ENCODE measurements at regions not wholly inside any gene's neighbourhood (a gene's known extent, or its start where the extent isn't known, plus 50 kb on each side); places are given as distances from the start of the nearest gene placed in this dataset.
"Not testable (repeated sequence)": the region's sequence is repeated elsewhere in the genome, so short reads cannot be mapped to it uniquely, and the experiment has no call there.

DNA sequence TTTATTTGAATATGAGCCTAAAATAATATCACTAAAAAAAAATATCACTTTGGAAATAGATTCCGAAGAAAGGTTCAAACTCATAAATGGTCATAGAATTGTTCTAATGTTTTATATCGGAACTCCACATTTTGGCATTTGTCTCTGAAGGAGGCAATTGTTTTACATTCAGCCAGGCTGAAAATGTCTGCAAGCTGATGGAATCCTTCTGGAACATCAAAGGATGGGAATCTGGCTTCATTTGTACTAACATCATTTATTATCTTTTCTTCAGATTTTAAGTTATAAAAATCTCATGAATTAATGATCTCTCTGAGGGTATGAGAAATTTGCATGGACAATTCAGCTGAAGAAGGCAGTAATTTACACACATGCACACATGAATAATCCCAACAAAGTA, 251.4 kb upstream of the RGMA start:
- DNase-seq = no peak

DNA sequence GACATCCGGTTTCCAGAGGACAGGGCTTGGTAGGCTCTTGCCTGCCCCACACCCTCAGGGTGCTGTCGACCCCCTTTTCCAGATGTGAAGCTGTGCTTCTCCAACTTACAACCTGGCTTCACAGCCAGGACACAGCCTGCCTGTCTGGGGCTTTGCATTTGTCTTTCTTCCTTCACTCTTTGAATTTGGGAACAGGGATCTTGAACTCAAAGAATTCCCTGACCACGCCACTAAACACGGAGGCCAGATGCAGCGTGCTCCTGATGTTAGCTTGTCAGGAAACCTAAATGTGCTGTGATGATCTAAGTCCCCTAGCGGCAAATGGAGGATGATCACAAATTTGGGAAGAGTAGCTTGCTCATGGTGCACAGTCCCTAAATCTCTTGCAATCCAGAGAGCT, 244.8 kb upstream of the RGMA start:
- DNase-seq = no peak

DNA sequence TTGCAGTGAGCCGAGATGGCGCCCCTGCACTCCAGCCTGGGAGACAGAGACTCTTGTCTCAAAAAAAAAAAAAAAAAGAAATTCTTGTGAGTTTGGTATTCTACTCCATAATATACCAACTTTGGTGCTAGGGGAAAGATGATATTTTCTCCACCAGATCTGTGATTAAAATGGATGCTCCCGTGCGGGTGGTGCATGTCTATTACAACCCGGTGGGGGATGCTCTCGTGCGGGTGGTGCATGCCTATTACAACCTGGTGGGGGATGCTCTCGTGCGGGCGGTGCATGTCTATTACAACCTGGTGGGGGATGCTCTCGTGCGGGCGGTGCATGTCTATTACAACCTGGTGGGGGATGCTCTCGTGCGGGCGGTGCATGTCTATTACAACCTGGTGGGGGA, 244.1 kb upstream of the RGMA start:
- DNase-seq = not testable (repeated sequence)

DNA sequence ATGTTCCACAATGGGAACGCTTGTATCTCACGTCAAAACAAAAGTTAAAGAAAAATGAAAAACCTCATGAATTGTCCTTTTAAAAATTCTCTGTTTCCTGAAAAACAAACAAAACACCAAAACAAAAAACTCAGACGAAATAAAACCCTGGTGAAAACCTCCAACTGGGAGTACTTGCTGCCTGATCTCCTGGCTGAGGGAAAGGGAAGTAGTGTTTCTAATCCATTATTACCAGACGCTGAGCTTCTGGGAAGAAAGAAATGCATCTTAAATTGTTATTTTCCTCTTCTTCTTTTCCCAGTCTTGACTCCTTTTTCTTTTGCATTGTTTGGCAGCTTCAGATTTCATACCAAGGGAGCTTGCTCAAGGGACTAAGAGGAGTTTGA, 243.2 kb upstream of the RGMA start:
- DNase-seq = no peak

DNA sequence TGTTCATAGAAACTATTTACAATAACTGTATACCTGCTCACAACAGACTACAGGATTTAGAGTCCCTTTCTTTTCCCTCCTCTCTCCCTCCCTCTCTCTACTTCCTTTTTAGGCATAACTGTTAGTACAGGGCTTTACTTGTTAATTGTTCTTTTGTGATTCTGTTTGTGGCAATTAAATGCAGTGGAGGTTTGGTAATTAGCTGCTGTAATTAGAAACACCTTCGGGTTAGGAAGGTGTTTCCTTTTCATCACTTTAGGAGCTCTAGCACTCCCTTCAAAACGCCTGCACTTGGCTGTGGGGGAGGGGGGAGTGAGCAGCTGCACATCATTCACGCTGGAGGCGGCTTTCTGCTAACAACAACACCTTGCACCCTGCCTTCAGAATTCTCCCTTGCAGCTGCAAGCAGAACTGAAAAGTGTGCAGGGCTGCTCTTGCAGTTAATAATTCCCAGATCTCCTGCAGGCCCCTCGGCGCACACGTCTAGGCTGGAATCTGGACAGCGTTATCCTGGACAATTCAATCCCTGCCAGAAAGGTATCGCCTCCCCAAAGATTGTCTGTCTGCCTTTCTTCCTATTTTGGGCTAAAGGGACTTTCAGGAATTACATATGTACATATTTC, 242.6 kb upstream of the RGMA start:
- no peak for DNase-seq

DNA sequence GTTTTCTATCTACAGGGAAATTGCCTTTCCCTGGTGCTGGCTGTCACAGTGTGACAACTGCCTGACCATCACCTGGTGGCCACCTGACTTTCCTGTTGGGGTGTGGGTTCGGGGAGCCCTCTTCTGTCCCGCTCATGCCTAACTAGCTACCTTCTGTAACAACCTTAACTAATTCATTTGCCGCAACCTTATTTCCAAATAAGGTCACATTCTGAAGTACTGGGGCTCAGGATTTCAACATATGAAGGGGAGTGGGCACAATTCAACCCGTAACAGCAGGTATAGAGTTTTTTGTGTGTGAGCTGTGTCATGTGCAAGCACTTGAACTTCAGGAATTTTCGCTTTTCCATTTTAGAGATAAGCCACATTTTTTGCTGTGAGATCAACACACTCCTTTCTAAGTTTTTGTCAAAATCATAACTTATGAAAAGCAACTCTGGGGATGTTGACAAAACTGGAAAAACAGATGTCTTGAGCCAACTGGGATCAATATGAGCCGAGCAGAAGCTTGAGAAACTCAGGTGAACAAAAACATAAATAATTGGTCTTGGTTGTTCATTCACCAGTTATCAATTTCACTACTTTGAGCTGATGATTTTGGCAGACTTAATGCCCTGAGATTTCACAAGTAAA, 242.0 kb upstream of the RGMA start:
- DNase-seq = no peak

DNA sequence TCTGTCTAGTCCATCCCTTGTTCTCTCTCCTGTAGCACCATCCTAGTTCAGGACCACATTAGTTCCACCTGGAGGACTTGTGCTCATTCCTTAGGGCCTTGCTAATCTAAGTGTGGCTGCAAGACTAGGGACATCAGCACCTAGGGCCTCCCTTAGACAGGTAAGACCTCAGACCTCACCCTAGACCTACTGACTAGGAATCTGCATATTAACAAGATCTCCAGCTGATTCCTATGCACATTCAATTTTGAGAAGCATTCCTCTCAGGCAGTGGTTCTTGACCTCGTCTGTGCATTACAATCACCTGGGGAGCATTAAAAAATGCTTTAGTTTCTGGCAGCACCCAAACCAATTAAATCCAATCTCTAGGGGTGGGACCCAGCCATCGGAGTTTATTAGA, 238.4 kb upstream of the RGMA start:
- no peak for DNase-seq

DNA sequence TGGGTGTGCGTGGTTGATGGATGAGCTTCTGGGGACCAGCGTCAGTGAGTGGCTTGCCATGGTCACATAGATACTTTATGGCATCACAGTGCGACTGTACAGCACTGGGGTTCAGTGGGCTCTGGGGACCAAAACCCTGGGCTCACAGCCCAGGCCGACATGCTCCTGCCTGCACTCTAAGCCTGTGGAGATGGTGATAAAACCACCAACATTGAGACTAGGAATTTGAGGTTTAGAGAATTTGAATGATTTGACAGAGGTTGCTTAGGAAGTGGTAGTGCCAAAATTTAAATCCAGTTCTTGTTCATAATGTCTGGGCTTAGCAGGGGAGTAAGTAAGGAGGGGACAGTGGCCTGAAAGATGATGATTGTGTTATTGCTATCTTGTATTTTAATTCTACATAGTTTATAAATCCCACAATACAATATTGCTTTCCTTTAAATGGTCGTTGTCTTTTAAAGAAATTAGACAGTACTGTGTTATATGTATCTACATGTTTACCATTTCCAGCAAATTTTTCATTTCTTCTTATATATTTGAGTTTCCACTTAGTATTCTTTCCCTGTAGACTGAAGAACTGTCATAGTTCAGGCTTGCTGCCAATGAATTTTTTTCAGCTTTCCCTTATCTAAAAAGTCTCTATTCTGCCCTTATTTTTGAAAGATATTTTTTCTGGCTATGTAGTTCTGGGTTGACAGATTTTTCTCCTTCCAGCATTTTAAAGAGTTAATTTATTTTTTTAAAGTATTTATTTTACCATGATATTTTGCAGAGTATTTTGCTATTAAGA, 235.4 kb upstream of the RGMA start:
- no peak for DNase-seq

DNA sequence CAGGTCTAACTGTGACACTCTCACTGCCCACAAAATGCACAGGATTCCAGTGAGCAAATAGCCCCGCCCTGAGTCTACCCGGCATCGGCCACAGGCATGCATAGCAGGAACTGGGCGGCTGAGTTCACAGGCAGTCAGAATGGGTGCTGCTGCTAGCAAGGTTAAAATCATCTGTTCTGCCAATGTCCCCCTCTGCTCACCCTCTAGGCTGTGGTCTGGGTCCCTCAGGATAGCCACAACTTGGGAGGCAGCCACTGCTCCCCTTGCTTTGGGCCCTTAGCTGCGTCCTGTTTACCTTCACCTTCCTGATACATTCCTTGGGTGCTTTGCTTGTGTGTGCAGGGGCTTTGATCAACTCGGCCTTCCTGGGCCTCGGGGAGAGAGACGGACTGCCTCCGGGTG, 232.9 kb upstream of the RGMA start:
- no peak for DNase-seq

DNA sequence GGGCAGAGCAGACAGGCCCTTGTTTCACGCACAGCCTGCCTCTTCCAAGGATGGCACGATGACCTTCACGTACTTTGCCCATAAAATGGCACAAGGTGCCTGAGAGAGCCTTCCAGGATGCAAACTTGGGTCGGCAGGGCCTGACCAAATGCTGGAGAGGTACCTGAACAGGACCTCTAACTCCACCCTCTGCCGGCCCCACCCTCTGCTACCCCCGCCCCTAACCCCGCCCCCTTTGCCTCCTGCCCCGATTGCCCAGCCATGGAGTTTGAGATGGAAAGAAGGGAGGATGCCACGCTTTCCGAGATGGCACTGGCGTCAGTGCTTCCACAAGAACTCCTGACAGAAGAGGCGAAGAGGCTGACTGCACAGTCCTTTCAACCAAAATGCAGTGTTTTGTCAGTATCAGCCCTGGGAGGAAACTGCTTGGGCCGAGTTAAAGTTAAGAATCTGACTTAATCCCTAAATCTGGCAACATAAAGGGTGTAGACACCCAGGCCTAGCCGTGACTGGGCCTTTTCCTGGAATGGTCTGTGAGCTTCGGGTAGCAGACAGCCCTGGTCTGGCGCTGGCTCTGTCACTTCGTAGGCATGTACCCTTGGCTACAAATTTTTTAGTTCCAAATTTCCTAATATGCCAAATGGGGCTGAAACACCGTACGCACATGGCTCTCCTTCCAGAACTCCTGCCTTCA, 230.3 kb upstream of the RGMA start:
- DNase-seq = no peak

DNA sequence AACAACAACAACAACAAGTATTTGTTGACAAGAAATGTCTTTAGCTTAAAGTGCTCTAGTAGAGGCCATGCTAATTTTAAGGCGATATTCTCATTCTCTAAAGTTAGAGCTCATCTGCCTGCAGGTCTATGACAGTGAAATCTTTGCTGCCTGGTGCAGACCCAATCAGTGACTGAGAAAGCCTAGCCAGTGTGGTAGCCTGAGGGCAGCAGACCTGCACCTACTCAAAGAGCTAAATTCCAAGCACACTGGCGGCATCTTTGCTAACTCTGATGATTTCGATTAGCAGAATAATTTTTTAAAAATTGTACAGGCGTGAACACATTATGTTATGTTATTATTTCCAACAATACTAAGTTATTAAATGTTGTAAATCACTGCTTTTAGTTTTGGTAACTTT, 228.8 kb upstream of the RGMA start:
- no peak for DNase-seq

DNA sequence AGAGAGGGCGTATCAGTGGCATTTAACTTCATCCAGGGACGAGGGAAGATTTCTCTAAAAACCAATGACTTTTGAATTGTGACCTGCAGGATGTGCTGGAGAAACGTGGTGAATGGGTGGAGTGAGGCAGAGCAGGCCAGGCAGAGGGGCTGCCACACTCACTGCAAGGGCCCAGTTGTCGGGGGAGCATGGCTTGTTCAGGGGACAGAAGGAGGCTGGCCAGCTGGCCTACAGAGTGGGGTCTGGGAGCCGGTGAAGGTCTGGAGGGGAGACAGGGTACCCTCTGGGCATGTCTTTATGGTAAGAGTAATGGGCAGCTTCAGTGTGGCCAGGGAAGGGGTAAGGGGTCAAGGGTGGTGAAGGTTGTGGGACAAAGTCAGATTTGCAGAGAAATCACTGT, 225.2 kb upstream of the RGMA start:
- no peak for DNase-seq

DNA sequence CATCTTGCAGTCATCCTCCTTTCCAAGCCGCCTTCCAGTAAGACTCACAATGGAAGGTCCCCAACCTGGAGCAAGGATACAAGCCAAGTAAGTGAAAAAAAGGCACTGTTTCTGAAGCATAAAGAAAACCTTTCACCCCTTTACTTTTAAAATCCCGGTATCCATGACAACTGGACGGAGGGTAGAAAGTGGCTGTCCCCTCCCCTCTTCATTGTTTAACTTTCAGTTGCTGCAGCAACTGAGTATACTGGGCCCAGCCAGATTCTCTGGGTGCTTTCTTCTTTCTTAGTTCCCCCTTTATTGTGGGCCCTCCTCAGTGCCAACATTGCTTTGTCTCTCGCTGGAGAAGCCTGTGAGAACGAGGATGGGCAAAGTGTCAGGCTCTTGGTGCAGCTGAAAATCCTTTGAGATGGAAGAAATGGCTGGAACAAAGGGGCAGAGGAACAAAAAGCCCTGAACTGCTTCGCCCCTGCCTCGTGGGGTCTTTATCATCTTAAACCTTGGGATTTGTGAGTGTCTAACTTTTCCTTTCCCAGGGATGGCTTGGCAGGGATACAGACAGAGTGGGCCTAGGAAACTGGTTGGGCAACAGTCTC, 224.0 kb upstream of the RGMA start:
- DNase-seq = no peak

DNA sequence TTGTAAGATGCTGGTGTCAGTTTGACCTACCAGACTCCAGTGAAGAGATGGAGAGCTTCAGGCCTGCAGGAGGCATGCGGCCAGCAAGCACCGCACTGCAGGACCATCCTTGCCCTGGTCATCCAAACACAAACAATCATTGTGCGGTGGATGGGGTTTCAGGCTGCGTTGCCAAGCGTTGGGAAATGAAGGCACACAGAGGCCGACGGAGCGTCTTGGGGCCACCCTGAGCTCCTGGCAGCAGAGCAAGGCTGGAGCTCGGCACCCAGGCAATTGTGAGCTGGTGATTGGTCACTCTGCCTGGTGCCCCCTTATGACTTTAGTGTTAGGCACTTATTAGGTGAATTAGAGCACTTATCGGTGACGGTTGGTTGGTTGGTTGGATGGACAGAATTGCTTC, 222.6 kb upstream of the RGMA start:
- no peak for DNase-seq

DNA sequence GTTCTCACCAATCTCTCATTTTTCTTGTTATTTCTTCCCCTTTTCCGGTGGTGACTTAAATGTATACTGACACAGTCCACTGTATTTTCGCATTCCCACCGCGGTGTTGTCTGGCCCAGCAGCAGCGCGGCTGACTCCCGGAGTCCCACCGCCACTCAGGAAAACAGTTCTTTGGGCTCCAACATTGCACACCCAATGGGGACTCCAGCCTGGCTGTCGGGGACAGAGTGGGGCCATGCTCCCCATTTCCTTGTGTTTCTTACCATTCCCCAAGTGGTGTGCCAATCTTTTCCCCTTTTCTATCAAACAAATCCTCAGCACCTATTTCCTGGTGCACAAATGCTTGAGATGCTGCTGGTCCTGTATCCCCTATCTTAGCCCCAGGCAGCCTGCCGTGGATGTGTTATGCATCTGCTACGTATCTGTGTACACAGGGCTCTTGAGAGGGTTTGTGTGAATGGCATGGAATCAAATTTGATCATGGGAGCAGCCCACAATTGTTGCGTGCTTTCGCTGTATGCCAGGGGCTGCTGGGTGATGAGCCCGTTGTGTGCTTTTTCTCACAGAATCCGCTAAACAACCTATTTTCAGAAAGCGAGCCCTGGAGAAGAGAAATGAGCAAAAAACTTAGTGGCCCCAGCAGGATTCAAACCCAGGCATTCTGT, 219.1 kb upstream of the RGMA start:
- no peak for DNase-seq

DNA sequence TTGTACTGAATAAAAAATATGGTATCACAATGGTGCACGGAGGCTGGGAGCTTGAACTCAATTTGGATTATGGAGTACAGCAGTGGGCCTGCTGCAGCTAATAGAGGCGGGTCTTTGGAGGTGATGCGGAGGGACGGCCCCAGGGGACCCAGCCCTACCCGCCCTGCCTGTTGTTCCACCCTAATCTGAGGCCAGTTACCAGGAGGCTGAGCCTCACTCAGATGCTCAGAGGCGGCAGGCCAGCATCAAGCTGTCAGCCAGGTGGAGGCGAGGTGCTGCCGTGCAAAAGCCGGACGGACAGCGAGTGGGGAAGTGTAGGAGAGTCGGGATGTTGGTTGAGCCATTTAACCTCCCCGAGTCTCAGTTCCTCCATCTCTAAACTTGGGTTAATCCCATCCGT, 218.5 kb upstream of the RGMA start:
- no peak for DNase-seq

DNA sequence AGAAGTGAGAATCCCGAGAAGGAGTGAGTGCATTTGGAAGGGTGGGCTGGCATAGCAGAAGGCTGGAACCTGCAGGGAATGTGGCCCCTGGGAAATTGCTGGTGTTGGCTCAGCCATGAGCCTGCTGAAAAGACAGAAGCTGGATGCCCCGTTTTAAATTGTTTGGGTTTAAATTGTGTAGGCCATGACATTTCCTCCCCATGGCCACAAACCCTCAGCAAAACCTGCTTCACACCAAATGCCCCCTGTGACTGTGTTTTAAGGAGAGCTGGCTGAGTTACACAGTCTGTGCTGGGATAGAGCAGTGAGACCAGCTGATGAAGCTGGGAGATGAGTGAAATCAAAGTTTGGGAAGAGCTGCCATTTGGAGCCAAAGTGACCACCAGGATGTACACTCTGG, 216.3 kb upstream of the RGMA start:
- no peak for DNase-seq

DNA sequence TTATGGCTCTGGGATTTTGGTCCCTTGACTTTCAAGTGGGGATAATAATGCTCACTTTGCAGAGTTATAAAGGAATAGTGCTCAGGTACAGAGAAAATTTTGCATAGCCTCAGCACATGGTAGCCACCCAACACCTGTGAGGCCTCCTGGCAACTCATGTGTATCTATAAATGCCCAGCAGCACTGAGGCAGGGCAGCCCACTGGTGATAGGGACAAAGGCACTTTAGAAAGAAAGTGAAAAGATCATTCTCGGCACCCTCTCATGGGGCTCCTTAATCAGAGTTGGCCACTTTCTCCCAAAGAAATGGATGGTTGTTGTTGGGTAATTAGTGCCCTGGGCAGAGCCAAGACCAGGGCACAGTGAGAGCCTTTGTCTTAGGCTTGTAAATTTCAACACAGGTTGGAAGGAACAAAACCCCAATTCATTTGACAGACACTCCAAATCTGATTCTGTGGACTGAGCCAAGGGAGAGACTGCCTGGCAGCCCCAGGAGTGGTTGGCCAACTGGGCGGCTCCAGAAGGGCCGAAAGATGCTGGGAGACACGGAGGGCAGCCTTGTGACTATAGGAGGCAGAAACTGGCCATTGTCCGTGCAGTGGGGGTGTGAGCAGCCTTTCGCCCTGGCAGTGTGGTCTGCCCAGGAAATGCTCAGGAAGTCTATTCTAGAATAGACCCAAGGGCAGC, 213.2 kb upstream of the RGMA start:
- no peak for DNase-seq

DNA sequence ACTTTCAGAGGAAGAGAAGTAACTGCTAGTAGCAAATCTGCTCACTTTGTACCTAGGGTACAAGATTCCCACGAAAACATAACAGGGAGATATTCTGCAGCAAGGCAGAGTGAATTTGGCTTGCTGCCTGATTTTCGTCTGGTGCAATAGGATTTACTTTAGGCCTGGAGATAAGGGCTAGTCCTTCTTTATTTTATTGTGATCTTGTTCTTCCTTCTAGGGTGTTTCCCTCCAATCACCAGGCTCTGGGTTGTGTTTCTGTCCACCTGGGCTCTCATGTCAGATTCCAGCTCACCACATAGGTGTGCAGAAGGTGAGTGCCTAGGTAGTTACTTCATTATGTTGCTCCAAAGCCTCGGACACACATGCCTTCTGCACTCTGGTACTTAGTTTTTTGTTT, 211.8 kb upstream of the RGMA start:
- no peak for DNase-seq

DNA sequence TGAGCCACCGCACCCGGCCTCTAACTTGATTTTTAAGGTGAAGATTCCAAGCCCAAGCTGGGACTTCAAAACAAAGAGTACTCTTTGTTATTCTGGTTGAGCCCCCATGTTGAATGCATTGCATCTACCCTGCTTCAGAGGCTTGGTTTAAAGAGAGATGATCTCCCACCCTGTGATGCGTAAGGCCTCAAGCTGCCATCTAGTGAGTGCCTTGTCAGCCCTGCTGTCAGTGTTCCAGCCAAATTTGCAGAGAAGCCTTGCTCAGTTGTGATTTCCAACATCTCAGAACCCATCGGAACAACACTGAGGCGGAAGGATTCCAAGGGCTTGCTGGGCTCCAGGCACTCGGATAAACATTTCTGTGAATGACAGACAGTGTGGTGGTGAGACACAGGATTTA, 210.7 kb upstream of the RGMA start:
- no peak for DNase-seq

DNA sequence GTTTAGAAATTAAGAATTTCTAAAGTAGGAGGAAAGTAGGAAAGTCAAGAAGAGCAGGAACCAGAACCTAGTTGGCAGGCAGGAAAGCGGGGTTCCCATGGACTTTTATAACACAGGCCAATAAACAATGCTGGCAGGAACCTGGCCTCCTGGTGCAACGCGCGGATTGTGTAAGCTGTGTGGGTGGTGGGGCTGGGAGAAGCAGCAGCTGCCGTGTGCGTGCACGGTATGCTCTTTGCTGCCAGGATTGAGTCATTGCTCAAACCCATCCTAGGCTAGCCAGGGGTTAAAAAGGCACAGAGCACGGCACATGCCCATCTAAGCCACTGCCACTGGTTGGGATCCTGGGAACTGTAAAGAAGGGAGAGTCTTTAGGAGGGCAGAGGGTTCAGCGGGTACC, 209.9 kb upstream of the RGMA start:
- DNase-seq = no peak

DNA sequence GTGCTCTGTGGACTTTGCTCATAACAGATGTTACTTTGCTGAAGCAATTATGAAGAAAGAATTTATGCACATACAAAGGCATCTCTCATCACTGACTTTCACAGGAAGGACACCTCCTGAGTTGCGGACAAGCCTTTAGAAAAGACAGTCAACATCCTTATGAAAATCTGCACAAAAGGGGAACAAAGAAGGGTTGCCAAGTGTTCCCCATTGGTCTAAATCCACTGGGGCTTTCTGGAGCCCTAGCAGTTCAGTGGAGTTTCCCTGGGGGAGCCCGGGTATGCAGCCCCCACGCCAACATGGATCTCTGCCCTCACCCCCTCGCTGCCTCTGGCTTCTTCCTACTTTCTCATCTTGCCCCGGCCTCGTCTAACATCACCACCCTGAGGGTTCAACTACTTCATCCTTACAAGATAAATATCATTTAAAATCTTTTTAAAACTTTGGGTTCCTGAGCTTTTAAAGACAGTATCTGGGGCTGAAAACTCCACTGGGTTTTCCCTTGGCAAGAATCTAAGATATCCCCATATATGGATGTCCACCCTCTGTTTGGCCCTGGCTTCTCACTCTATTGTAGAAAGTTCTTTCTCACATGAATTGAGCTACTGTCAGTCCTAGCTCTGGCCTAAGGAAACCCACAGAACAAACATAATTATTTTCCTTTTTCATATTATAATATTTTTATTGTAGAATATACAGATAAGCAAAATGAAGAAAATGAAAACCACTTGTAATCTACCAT, 207.9 kb upstream of the RGMA start:
- DNase-seq = no peak

Measured in stimulated activated CD4-positive, alpha-beta T cell treated with anti-CD3 and anti-CD28 coated beads, Interleukin-15, amount 100 ng/mL, for 24 hours (primary cell).